ENCODE measurements at regions not wholly inside any gene's neighbourhood (a gene's known extent, or its start where the extent isn't known, plus 50 kb on each side); places are given as distances from the start of the nearest gene placed in this dataset.

DNA sequence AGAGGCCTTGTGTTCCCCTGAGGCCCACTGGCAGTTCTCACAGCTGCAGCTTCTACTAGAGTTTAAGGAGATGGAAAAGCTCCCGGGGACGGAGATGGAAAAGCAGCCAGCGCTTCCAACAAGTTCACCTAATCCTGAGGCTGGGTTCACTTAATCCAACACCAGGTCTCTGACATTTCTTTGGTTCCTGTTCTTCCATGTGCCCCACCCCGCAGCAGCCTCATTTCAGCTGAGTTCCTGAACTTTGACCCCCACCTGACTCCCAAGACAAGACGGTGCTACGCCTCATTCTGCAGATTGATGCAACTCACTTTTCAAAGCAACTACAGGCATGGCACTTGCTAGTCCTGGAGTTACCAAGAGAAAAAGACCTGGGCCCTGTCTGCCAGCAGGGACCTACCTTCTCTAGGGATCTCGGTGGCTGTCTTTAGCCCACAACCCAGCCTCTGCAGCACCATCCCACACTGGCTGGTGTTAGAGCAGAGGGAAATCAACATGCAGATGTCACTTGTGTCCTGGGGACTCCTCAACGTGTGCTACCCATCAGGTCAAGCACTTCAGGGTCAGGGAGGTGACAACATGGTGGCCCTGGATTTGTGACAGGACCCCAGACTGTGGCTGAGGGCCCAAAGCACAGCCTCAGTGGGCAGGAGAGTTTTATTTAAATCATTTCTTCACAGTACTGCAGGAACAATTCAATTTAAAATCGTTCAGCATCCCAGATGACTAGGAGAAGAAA lies 406.1 kb downstream of the VPS13C start:
- no peaks in the 10 kb centered on the region for H3K9me3 ChIP-seq (ENCODE audit: control insufficient read depth in 1 of 2, insufficient read depth in 1 of 2, low read depth in 1 of 2, low read length in 2 of 2)
- H3K79me2 ChIP-seq (ENCODE audit: insufficient read depth, low read length), result no peaks in the 10 kb centered on the region
- ATAC-seq (no peak), DNase-seq (ENCODE audit: low read depth, low spot score) (no peak)
- H3K9ac ChIP-seq (ENCODE audit: low read length), result no peak overlapping the region
- H4K20me1 ChIP-seq (ENCODE audit: insufficient read depth), result no peaks in the 10 kb centered on the region
- H3K4me3 ChIP-seq (replicated peaks in 1 of 2; ENCODE audit: low read depth in 1 of 2, low read length in 2 of 2), result no peak overlapping the region
- H3K4me2 ChIP-seq (ENCODE audit: low read length), result no peak overlapping the region
- ChIA-PET RAD21 (ENCODE audit: low non-redundant PET in 1 of 2, low total read pairs in 2 of 2, uncharacterized antibody in 2 of 2, unreplicated experiment in 2 of 2) (no interaction called here), CTCF (no interaction called here), POLR2A (no interaction called here)
- BruUV-seq (replicated peaks), result no TSS peak
- no peaks in the 10 kb centered on the region for H3K4me1 ChIP-seq (ENCODE audit: control insufficient read depth in 1 of 2, insufficient read depth in 2 of 2, low read length in 2 of 2)
- intact Hi-C loops (cut with micrococcal nuclease), result no loop called here
- no peaks in the 10 kb centered on the region for H3K36me3 ChIP-seq (ENCODE audit: control insufficient read depth in 1 of 2, insufficient read depth in 2 of 2, low read length in 2 of 2)
- no peaks in the 10 kb centered on the region; the same call in 1 of the 2 replicates for H3K27me3 ChIP-seq (ENCODE audit: insufficient read depth, low read length)
- TF ChIP-seq ELF1 (IDR thresholded peaks at IDR 0.05; ENCODE audit: borderline replicate concordance, low read depth) (no peak), CEBPB (IDR thresholded peaks at IDR 0.05; ENCODE audit: low read depth) (no peak), EZH2phosphoT487 (IDR thresholded peaks at IDR 0.05; ENCODE audit: borderline replicate concordance) (no peak), POLR2A (IDR thresholded peaks at IDR 0.05; ENCODE audit: borderline replicate concordance, extremely low read depth, insufficient read depth, insufficient read length) (no peak), RAD21 (IDR thresholded peaks at IDR 0.05; ENCODE audit: low read depth) (no peak), POLR2AphosphoS5 (IDR thresholded peaks at IDR 0.05; ENCODE audit: low read depth, low read length) (no peak), TCF7L2 (IDR thresholded peaks at IDR 0.05; ENCODE audit: borderline replicate concordance, extremely low read depth, insufficient read depth, insufficient read length) (no peak), CBX3 (IDR thresholded peaks at IDR 0.05; ENCODE audit: low read depth) (no peak), EGR1 (IDR thresholded peaks at IDR 0.05; ENCODE audit: low read depth) (no peak), FOSL1 (IDR thresholded peaks at IDR 0.05; ENCODE audit: low read depth) (no peak), SP1 (IDR thresholded peaks at IDR 0.05; ENCODE audit: low read depth) (no peak), ZNF274 (IDR thresholded peaks at IDR 0.05; ENCODE audit: low read depth, low read length) (no peak), EZH2 (IDR thresholded peaks at IDR 0.05) (no peak), ZFX (IDR thresholded peaks at IDR 0.05) (no peak), SRF (IDR thresholded peaks at IDR 0.05; ENCODE audit: low read depth) (no peak), YY1 (IDR thresholded peaks at IDR 0.05; ENCODE audit: extremely low read depth, insufficient replicate concordance, low read depth, low read length) (no peak)
- TF ChIP-seq, protein P1, sequence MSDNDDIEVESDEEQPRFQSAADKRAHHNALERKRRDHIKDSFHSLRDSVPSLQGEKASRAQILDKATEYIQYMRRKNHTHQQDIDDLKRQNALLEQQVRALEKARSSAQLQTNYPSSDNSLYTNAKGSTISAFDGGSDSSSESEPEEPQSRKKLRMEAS (IDR thresholded peaks at IDR 0.05), result no peak
- TF ChIP-seq, protein P2, sequence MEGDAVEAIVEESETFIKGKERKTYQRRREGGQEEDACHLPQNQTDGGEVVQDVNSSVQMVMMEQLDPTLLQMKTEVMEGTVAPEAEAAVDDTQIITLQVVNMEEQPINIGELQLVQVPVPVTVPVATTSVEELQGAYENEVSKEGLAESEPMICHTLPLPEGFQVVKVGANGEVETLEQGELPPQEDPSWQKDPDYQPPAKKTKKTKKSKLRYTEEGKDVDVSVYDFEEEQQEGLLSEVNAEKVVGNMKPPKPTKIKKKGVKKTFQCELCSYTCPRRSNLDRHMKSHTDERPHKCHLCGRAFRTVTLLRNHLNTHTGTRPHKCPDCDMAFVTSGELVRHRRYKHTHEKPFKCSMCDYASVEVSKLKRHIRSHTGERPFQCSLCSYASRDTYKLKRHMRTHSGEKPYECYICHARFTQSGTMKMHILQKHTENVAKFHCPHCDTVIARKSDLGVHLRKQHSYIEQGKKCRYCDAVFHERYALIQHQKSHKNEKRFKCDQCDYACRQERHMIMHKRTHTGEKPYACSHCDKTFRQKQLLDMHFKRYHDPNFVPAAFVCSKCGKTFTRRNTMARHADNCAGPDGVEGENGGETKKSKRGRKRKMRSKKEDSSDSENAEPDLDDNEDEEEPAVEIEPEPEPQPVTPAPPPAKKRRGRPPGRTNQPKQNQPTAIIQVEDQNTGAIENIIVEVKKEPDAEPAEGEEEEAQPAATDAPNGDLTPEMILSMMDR (IDR thresholded peaks at IDR 0.05 in 2 of 3, conservative IDR thresholded peaks at IDR 0.05 in 1 of 3; ENCODE audit: borderline replicate concordance in 1 of 3, insufficient read depth in 1 of 3, low read depth in 2 of 3, low read length in 2 of 3), result no peak
- TF ChIP-seq, protein P3, sequence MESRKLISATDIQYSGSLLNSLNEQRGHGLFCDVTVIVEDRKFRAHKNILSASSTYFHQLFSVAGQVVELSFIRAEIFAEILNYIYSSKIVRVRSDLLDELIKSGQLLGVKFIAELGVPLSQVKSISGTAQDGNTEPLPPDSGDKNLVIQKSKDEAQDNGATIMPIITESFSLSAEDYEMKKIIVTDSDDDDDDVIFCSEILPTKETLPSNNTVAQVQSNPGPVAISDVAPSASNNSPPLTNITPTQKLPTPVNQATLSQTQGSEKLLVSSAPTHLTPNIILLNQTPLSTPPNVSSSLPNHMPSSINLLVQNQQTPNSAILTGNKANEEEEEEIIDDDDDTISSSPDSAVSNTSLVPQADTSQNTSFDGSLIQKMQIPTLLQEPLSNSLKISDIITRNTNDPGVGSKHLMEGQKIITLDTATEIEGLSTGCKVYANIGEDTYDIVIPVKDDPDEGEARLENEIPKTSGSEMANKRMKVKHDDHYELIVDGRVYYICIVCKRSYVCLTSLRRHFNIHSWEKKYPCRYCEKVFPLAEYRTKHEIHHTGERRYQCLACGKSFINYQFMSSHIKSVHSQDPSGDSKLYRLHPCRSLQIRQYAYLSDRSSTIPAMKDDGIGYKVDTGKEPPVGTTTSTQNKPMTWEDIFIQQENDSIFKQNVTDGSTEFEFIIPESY (IDR thresholded peaks at IDR 0.05; ENCODE audit: extremely low read depth, insufficient replicate concordance, low read length), result no peak
- TF ChIP-seq, protein P4, sequence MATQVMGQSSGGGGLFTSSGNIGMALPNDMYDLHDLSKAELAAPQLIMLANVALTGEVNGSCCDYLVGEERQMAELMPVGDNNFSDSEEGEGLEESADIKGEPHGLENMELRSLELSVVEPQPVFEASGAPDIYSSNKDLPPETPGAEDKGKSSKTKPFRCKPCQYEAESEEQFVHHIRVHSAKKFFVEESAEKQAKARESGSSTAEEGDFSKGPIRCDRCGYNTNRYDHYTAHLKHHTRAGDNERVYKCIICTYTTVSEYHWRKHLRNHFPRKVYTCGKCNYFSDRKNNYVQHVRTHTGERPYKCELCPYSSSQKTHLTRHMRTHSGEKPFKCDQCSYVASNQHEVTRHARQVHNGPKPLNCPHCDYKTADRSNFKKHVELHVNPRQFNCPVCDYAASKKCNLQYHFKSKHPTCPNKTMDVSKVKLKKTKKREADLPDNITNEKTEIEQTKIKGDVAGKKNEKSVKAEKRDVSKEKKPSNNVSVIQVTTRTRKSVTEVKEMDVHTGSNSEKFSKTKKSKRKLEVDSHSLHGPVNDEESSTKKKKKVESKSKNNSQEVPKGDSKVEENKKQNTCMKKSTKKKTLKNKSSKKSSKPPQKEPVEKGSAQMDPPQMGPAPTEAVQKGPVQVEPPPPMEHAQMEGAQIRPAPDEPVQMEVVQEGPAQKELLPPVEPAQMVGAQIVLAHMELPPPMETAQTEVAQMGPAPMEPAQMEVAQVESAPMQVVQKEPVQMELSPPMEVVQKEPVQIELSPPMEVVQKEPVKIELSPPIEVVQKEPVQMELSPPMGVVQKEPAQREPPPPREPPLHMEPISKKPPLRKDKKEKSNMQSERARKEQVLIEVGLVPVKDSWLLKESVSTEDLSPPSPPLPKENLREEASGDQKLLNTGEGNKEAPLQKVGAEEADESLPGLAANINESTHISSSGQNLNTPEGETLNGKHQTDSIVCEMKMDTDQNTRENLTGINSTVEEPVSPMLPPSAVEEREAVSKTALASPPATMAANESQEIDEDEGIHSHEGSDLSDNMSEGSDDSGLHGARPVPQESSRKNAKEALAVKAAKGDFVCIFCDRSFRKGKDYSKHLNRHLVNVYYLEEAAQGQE (IDR thresholded peaks at IDR 0.05; ENCODE audit: low read depth), result no peak
- H3K9me2 ChIP-seq (ENCODE audit: insufficient read depth), result no peaks in the 10 kb centered on the region
- no peak overlapping the region for H3K27ac ChIP-seq (ENCODE audit: low read depth, low read length)
- H2AFZ ChIP-seq (ENCODE audit: low read depth, low read length, poor library complexity, severe bottlenecking), result no peak overlapping the region
